NT2/D1 (cell line): ENCODE measurements at regions not wholly inside any gene's neighbourhood (a gene's known extent, or its start where the extent isn't known, plus 50 kb on each side); places are given as distances from the start of the nearest gene placed in this dataset.

ENCODE experiments used
- SUZ12 ChIP-seq: IDR thresholded peaks from 2 replicates; pipeline ENCODE4 v1.6.1; 2011; ENCODE audit not compliant: insufficient read length, insufficient read depth; ENCODE audit errors: extremely low read depth
- YY1 ChIP-seq: IDR thresholded peaks from 2 replicates; pipeline ENCODE4 v1.6.1; 2011; ENCODE audit not compliant: insufficient read length, insufficient read depth
- ZNF274 ChIP-seq: IDR thresholded peaks from 2 replicates; pipeline ENCODE4 v1.6.1; 2011; ENCODE audit warnings: mild to moderate bottlenecking, low read depth, low read length

DNA sequence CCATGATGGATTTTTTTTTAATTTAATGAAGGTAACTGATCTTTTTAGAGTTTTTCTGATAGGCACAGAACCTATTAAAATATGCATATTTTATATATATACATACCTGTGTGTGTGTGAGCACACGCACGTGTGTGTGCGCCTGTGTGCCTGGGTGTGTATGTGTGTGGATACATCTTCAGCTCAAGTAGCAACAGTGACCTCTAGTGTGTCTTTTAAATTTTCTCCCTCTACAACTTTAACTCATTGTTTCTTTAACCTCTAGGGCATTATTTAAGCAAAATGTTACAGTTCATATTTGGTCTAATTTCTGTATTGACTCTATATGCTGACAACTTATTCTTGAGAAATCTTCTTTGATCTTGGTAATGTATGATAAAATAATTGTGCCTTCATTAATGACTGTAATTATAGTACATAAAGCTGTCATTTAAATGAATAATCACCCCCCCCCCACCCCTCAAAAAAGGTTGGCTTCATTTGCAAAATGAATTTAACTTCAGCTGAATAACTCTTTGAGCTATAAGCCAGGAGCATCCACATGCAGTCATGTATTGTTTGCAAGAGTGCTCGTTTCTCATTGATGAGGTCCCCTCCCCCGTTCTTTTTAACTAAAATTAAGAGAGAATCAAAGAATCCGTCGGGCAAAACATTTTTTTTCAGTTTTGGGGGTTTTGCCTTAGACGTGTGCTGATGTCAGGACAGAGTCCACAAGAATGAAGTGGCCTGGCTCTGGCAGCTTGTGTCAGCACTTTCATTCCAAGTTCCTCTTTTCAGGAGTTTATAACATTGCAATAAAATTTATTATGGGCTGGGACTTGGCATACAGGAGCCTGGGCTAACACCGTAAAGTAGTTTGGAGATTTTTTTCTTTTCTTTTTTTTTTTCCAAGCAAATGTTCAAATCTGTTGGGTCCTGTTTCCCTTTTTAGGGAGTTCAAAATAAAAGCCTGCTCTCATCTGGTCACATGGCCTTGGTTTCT is 80.0 kb downstream of the ETAA1 start:
- TF ChIP-seq SUZ12 = no peak
- no peak for TF ChIP-seq ZNF274
- no peak for TF ChIP-seq YY1
